H9 (cell line): ENCODE measurements at regions not wholly inside any gene's neighbourhood (a gene's known extent, or its start where the extent isn't known, plus 50 kb on each side); places are given as distances from the start of the nearest gene placed in this dataset.

Experiments used
- DNase-seq: peaks from one replicate; pipeline ENCODE4 v3.0.0-alpha.2; 2017
- H2AFZ ChIP-seq: one replicate; pipeline ENCODE4 v1.6.1; 2013; ENCODE audit warnings: mild to moderate bottlenecking, low read length, control low read depth, moderate library complexity
- H2AK5ac ChIP-seq: 2 replicates; pipeline ENCODE4 v1.6.1; 2013; ENCODE audit warnings: low read length, control low read depth, mixed read lengths; ENCODE audit not compliant: insufficient read length
- H2BK120ac ChIP-seq: one replicate; pipeline ENCODE4 v1.6.1; 2013; ENCODE audit warnings: low read depth, mild to moderate bottlenecking, low read length, control low read depth, inconsistent platforms; ENCODE audit not compliant: poor library complexity, severe bottlenecking
- H2BK12ac ChIP-seq: 2 replicates; pipeline ENCODE4 v1.6.1; 2013; ENCODE audit warnings: low read length, control low read depth, mixed read lengths, low read depth; ENCODE audit not compliant: insufficient read length
- H2BK15ac ChIP-seq: 2 replicates; pipeline ENCODE4 v1.6.1; 2013; ENCODE audit warnings: low read depth, low read length, control low read depth
- H2BK20ac ChIP-seq: one replicate; pipeline ENCODE4 v1.6.1; 2013; ENCODE audit warnings: low read depth, mild to moderate bottlenecking, low read length, control low read depth, inconsistent platforms; ENCODE audit not compliant: poor library complexity, severe bottlenecking
- H2BK5ac ChIP-seq: 2 replicates; pipeline ENCODE4 v1.6.1; 2013; ENCODE audit warnings: low read length, control low read depth, mixed read lengths; ENCODE audit not compliant: insufficient read length
- H3K14ac ChIP-seq: 2 replicates; pipeline ENCODE4 v1.6.1; 2013; ENCODE audit warnings: low read length, control low read depth; ENCODE audit not compliant: insufficient read depth
- H3K18ac ChIP-seq: 2 replicates; pipeline ENCODE4 v1.6.1; 2013; ENCODE audit warnings: low read depth, mild to moderate bottlenecking, mixed read lengths, low read length, control low read depth; ENCODE audit not compliant: insufficient read length
- H3K23ac ChIP-seq: 2 replicates; pipeline ENCODE4 v1.6.1; 2013; ENCODE audit warnings: low read length, control low read depth, mixed read lengths, low read depth; ENCODE audit not compliant: insufficient read length
- H3K23me2 ChIP-seq: 2 replicates; pipeline ENCODE4 v1.6.1; 2013; ENCODE audit warnings: low read depth, mild to moderate bottlenecking, mixed read lengths, low read length, control low read depth; ENCODE audit not compliant: insufficient read length, poor library complexity, severe bottlenecking
- H3K27ac ChIP-seq: 2 replicates; pipeline ENCODE4 v1.5.1; 2013; ENCODE audit warnings: low read length, control low read depth, mixed read lengths, low read depth; ENCODE audit not compliant: insufficient read length
- H3K27me3 ChIP-seq: 2 replicates; pipeline ENCODE4 v1.6.1; 2013; ENCODE audit warnings: low read length, control low read depth, inconsistent platforms; ENCODE audit not compliant: insufficient read depth
- H3K4ac ChIP-seq: 2 replicates; pipeline ENCODE4 v1.6.1; 2013; ENCODE audit warnings: low read depth, mild to moderate bottlenecking, control low read depth, inconsistent platforms, low read length, moderate library complexity
- H3K4me1 ChIP-seq: 2 replicates; pipeline ENCODE4 v1.6.1; 2013; ENCODE audit warnings: low read length, control low read depth, inconsistent platforms; ENCODE audit not compliant: insufficient read depth
- H3K4me2 ChIP-seq: 2 replicates; pipeline ENCODE4 v1.6.1; 2013; ENCODE audit warnings: low read length, control low read depth, mixed read lengths; ENCODE audit not compliant: insufficient read length, insufficient read depth
- H3K56ac ChIP-seq: 2 replicates; pipeline ENCODE4 v1.6.1; 2013; ENCODE audit warnings: low read depth, mild to moderate bottlenecking, mixed read lengths, low read length, control low read depth; ENCODE audit not compliant: insufficient read length
- H3K79me1 ChIP-seq: 2 replicates; pipeline ENCODE4 v1.6.1; 2013; ENCODE audit warnings: low read depth, mild to moderate bottlenecking, moderate library complexity, low read length, control low read depth, inconsistent platforms; ENCODE audit not compliant: insufficient read depth, poor library complexity, severe bottlenecking
- H3K79me2 ChIP-seq: 2 replicates; pipeline ENCODE4 v1.6.1; 2013; ENCODE audit warnings: low read length, control low read depth, inconsistent platforms; ENCODE audit not compliant: insufficient read depth
- H3K9ac ChIP-seq: 2 replicates; pipeline ENCODE4 v1.6.1; 2013; ENCODE audit warnings: low read length, control low read depth, mixed read lengths; ENCODE audit not compliant: insufficient read length; ENCODE audit errors: extremely low read depth
- H3K9me3 ChIP-seq: one replicate; pipeline ENCODE4 v1.6.1; 2013; ENCODE audit warnings: low read depth, low read length, inconsistent platforms; ENCODE audit not compliant: control insufficient read depth
- H3T11ph ChIP-seq: one replicate; pipeline ENCODE4 v1.6.1; 2013; ENCODE audit warnings: mild to moderate bottlenecking, low read length, control low read depth, inconsistent platforms
- H4K20me1 ChIP-seq: one replicate; pipeline ENCODE4 v1.6.1; 2013; ENCODE audit not compliant: control insufficient read depth, insufficient read length, insufficient read depth
- H4K5ac ChIP-seq: 2 replicates; pipeline ENCODE4 v1.6.1; 2013; ENCODE audit warnings: low read depth, mild to moderate bottlenecking, mixed read lengths, low read length, control low read depth; ENCODE audit not compliant: insufficient read length
- H4K8ac ChIP-seq: replicated peaks from 2 replicates; pipeline ENCODE4 v1.6.1; 2013; ENCODE audit warnings: low read length, control low read depth, mixed read lengths, low read depth; ENCODE audit not compliant: insufficient read length
- H4K91ac ChIP-seq: 2 replicates; pipeline ENCODE4 v1.6.1; 2013; ENCODE audit warnings: low read depth, mild to moderate bottlenecking, moderate library complexity, mixed read lengths, low read length, control low read depth; ENCODE audit not compliant: insufficient read length
- H3K27ac Mint-ChIP-seq, 3 experiments: 2 replicates in 2 of 3; 3 replicates in 1 of 3; pipeline ENCODE4 v1.8.0; 2020 to 2021; ENCODE audit warnings: mixed read lengths in 3 of 3, mild to moderate bottlenecking in 1 of 3, moderate library complexity in 1 of 3
- H3K27me3 Mint-ChIP-seq: 2 replicates; pipeline ENCODE4 v1.8.0; 2021; ENCODE audit warnings: low read depth, mild to moderate bottlenecking, moderate library complexity, mixed read lengths
- H3K36me3 Mint-ChIP-seq, 3 experiments: 2 replicates in 2 of 3; 3 replicates in 1 of 3; pipeline ENCODE4 v1.8.0; 2020 to 2021; ENCODE audit warnings: low read depth in 3 of 3, mixed read lengths in 3 of 3; ENCODE audit not compliant: insufficient read depth in 1 of 3
- H3K4me1 Mint-ChIP-seq, 2 experiments: 2 replicates each; pipeline ENCODE4 v1.8.0; 2020; ENCODE audit warnings: mixed read lengths in 2 of 2
- H3K4me3 Mint-ChIP-seq, 2 experiments: 2 replicates in 1 of 2; 3 replicates in 1 of 2; pipeline ENCODE4 v1.8.0; 2020 to 2021; ENCODE audit warnings: mild to moderate bottlenecking in 2 of 2, mixed read lengths in 2 of 2, moderate library complexity in 1 of 2
- H3K9me3 Mint-ChIP-seq, 2 experiments: 2 replicates in 1 of 2; 3 replicates in 1 of 2; pipeline ENCODE4 v1.8.0; 2020; ENCODE audit warnings: mild to moderate bottlenecking in 2 of 2, mixed read lengths in 2 of 2, moderate library complexity in 1 of 2
- CTCF ChIP-seq: fragments of 200-600 bp; sonication (generic); conservative IDR thresholded peaks from 3 replicates; pipeline ENCODE4 v1.8.0; 2021; ENCODE audit warnings: antibody characterized with exemption, mild to moderate bottlenecking
- WGBS: extraction: QIAGEN DNeasy Blood & Tissue Kit; methylation state at CpG from one replicate; pipeline ENCODE4 v1.1.7; 2013; ENCODE audit warnings: missing lambda C conversion rate, low lambda C conversion rate, mixed read lengths; ENCODE audit not compliant: insufficient read length; ENCODE audit errors: extremely low coverage; 5-methylcytosine and 5-hydroxymethylcytosine counted together

- Histone ChIP-seq H3K27me3 (no peaks in the 10 kb centered on the region), H3K23ac (no peak overlapping the region), H4K91ac (no peak overlapping the region), H3K79me2 (no peaks in the 10 kb centered on the region), H4K8ac (no peak overlapping the region), H3K4me1 (0 out of 2 replicates have a peak, but pooled peaks cover 3% of the 10 kb centered on the region), H3K14ac (no peak overlapping the region), H2BK120ac (no peak overlapping the region), H2AK5ac (no peak overlapping the region), H2BK5ac (no peak overlapping the region), H3K18ac (no peak overlapping the region), H3T11ph (no peak overlapping the region), H4K20me1 (no peaks in the 10 kb centered on the region), H3K23me2 (no peaks in the 10 kb centered on the region), H3K9me3 (no peaks in the 10 kb centered on the region), H3K27ac (no peak overlapping the region), H3K56ac (no peak overlapping the region), H2BK15ac (no peak overlapping the region), H2BK20ac (no peak overlapping the region), H3K4me2 (no peak overlapping the region), H2BK12ac (no peak overlapping the region), H3K79me1 (no peaks in the 10 kb centered on the region), H3K4ac (no peak overlapping the region), H4K5ac (no peak overlapping the region), H2AFZ (no peak overlapping the region), H3K9ac (no peak overlapping the region)
- H3K27ac Mint-ChIP-seq = no peak overlapping the region
- H3K36me3 Mint-ChIP-seq = no peaks in the 10 kb centered on the region
- H3K9me3 Mint-ChIP-seq = no peaks in the 10 kb centered on the region; a peak in 1 of 5 replicates
- H3K4me3 Mint-ChIP-seq = no peak overlapping the region
- no peaks in the 10 kb centered on the region; the same call in 1 of the 2 replicates for H3K27me3 Mint-ChIP-seq
- no peak for DNase-seq
- no peak for TF ChIP-seq CTCF
- H3K4me1 Mint-ChIP-seq = peaks cover 2 to 6% of the 10 kb centered on the region in 2 experiments; a peak in 3 of 4 replicates
- no CpG with 5 or more reads among the region's 5 CpGs for WGBS
Measured at GRCh38 chr2:67798541-67799160, 264.2 kb downstream of the C1D start.
